GM12891 (cell line): ENCODE measurements at regions not wholly inside any gene's neighbourhood (a gene's known extent, or its start where the extent isn't known, plus 50 kb on each side); places are given as distances from the start of the nearest gene placed in this dataset.

ENCODE experiments used
- PAX5 ChIP-seq: IDR thresholded peaks from 2 replicates; pipeline ENCODE4 v1.6.1; 2011; ENCODE audit warnings: low read length, moderate library complexity, mild to moderate bottlenecking; ENCODE audit not compliant: insufficient read depth, severe bottlenecking
- POLR2A ChIP-seq: IDR thresholded peaks from 2 replicates; pipeline ENCODE4 v1.6.1; 2011; ENCODE audit warnings: low read depth, low read length, control low read depth
- POLR2AphosphoS5 ChIP-seq: IDR thresholded peaks from 2 replicates; pipeline ENCODE4 v1.6.1; 2011; ENCODE audit warnings: low read depth, low read length, control low read depth
- SPI1 ChIP-seq: IDR thresholded peaks from 2 replicates; pipeline ENCODE4 v1.6.1; 2011; ENCODE audit warnings: low read depth, low read length, control low read depth
- TAF1 ChIP-seq: IDR thresholded peaks from 2 replicates; pipeline ENCODE4 v1.6.1; 2011; ENCODE audit warnings: low read depth, low read length, control low read depth

DNA sequence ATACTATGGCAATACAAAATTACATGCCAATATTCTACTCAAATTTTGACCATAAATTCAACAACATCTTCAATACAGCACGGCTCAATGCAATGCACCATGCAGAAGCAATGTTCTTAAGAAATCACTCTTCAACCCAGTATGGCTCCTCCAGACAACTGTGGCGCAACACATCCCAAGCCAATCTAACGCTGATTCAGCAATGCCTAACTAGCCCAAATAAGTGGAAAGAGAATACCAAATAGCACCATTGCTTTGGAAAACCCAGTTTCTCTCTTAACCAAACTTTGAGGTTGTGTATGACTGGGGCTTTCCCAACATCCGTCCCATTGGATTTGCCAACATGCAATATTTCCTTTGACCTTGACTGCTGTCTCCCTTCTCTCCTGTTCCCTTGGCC, 211.1 kb upstream of the TBX3 start:
- TF ChIP-seq POLR2A (no peak), POLR2AphosphoS5 (no peak), TAF1 (no peak), SPI1 (no peak), PAX5 (no peak)
